ENCODE measurements at regions not wholly inside any gene's neighbourhood (a gene's known extent, or its start where the extent isn't known, plus 50 kb on each side); places are given as distances from the start of the nearest gene placed in this dataset.

- no peak for DNase-seq (ENCODE audit: extremely low read depth, low read depth)
- no peak for TF ChIP-seq CTCF (IDR thresholded peaks at IDR 0.05; ENCODE audit: low read depth, low read length)
Measured at GRCh38 chr4:170723171-170723570, 633.4 kb upstream of the AADAT start.

DNA sequence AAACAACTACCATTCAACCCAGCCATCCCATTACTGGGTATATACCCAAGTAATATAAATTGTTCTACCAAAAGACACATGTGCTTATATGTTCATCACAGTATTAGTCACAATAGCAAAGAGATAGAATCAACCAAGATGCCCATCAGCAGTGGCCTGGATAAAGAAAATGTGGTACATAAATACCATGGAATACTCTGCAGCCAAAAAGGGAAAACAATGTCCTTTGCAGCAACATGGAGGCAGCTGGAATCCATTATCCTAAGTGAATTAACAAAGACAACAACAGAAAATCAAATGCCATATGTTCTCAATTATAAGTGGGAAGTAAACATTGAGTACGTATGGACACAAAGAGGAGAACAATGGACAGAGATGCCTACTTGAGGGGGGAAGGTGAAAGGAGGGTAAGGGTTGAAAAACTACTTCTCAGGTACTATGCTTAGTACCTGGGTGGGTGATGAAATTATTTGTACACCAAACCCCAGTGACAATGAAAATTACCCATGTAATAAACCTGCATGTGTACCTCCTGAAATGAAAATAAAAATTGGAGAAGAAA lies 632.1 kb upstream of the AADAT start:
- DNase-seq (ENCODE audit: extremely low read depth, low read depth), result no peak

DNA sequence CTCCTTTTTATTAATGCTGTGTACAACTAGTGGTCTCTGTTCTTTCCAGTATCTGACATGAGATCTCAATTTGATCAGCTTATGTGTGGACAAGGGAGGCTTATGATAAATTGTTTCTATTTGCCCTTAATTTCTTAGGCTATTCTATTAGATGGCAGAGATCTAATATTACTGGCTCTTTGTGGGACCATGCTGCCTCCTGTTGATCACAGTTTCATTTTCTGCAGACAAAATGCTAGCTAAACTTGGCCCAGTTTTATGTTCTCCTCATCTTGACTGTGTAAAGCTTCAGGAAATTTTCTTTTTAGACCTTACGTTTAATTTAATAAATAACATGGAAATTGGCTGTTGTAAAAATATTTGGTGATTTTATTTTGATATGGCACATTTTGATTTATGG lies 627.1 kb upstream of the AADAT start:
- no peak for TF ChIP-seq CTCF (IDR thresholded peaks at IDR 0.05; ENCODE audit: low read depth, low read length)
- no peak for DNase-seq (ENCODE audit: extremely low read depth, low read depth)

More for the DNA sequence above, 632.1 kb upstream of the AADAT start:
- no peak for TF ChIP-seq CTCF (IDR thresholded peaks at IDR 0.05; ENCODE audit: low read depth, low read length)

- TF ChIP-seq CTCF (IDR thresholded peaks at IDR 0.05; ENCODE audit: low read depth, low read length), result no peak
Measured at GRCh38 chr4:170705907-170706306, 616.2 kb upstream of the AADAT start.

DNA sequence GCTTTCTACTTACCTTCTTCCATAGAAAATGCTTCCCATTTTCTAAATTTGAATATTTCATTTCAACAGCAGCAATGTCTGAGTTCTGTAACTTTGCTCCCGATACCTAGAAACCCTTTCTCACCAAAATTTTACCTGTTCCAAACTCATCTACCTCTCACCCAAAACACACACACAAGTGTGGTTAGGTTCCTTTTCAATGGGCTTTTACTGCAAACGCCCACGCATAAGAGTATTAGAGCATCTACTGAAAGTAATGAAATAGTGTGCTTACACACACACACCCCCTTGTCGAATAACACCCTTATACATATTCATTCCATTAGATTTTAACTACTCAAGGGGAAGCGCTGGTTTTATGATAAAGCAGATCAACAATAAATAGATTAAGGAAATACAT lies 610.3 kb upstream of the AADAT start:
- no peak for DNase-seq (ENCODE audit: extremely low read depth, low read depth)
- TF ChIP-seq CTCF (IDR thresholded peaks at IDR 0.05; ENCODE audit: low read depth, low read length), result no peak

More at GRCh38 chr4:170705907-170706306, 616.2 kb upstream of the AADAT start:
- no peak for DNase-seq (ENCODE audit: extremely low read depth, low read depth)

DNA sequence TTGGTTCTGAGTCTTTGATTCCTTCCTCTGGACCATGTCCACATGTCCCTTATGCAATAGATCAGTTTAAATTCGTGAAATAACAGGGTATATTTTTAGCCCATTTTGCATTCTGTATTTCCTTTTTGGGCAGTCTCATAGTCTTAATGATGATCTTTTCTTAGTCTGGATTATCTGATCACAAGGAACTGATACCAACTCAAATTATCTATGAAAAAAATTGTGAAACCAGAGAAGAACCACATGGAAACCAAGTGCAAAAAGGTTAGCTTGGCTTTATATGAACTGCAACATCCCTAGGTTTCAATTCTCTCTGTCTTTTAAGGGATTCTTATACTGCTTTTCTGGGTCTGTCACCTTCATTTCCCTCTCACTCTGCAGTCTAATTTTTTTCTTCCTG lies 608.6 kb upstream of the AADAT start:
- TF ChIP-seq CTCF (IDR thresholded peaks at IDR 0.05; ENCODE audit: low read depth, low read length), result no peak
- DNase-seq (ENCODE audit: extremely low read depth, low read depth), result no peak

GRCh38 chr4:170697845-170698244 lies 608.1 kb upstream of the AADAT start:
- DNase-seq (ENCODE audit: extremely low read depth, low read depth), result no peak
- TF ChIP-seq CTCF (IDR thresholded peaks at IDR 0.05; ENCODE audit: low read depth, low read length), result no peak

Measured in AG09319 (cell line).